B cell (primary cell): ENCODE measurements at regions not wholly inside any gene's neighbourhood (a gene's known extent, or its start where the extent isn't known, plus 50 kb on each side); places are given as distances from the start of the nearest gene placed in this dataset.
"Not testable (repeated sequence)": the region's sequence is repeated elsewhere in the genome, so short reads cannot be mapped to it uniquely, and the experiment has no call there.

ENCODE experiments used
- ATAC-seq: fragments of 200-7000 bp; cut with Tn5 transposase; one replicate; pipeline ENCODE4 v1.10.0; 2021; ENCODE audit warnings: low read depth, mild to moderate bottlenecking, moderate number of reproducible peaks, moderate library complexity
- CTCF ChIA-PET: fragments of 350-600 bp; sonication (Branson Sonifier 250); formaldehyde crosslinking; loops from one replicate; lab custom pipeline; 2021; ENCODE audit warnings: antibody characterized with exemption, inconsistent platforms; lab: Charles Lee
- POLR2A ChIA-PET: fragments of 350-600 bp; sonication (Branson Sonifier 250); formaldehyde crosslinking; loops from one replicate; lab custom pipeline; 2021; ENCODE audit warnings: antibody characterized with exemption; lab: Charles Lee
- DNase-seq: peaks from one replicate; pipeline ENCODE4 v3.0.0; 2013
- H2AFZ ChIP-seq: 2 replicates; pipeline ENCODE4 v1.6.1; 2012; ENCODE audit warnings: mild to moderate bottlenecking, low read depth, low read length; ENCODE audit not compliant: insufficient read depth, poor library complexity, severe bottlenecking
- H3K27ac ChIP-seq, 2 donors: 1 replicate in 1 of 2; 2 replicates in 1 of 2; pipeline ENCODE4 v1.5.1; 2012 to 2013; ENCODE audit warnings: low read length in 2 of 2, mild to moderate bottlenecking in 2 of 2, moderate library complexity in 1 of 2
- H3K27me3 ChIP-seq, 4 experiments: fragments of 200-600 bp in 1 of 4; sonication (generic) in 1 of 4; replicated peaks in 1 of 4; 1 replicate in 2 of 4; 2 replicates in 2 of 4; pipeline versions ENCODE4 v1.6.1 to v1.7.0; 2013 to 2016; ENCODE audit warnings: low read length in 3 of 4, mild to moderate bottlenecking in 2 of 4, mixed read lengths in 1 of 4, moderate library complexity in 1 of 4; ENCODE audit not compliant: insufficient read depth in 4 of 4, control insufficient read depth in 3 of 4; ENCODE audit errors: control extremely low read depth in 1 of 4
- H3K36me3 ChIP-seq, 2 experiments: replicated peaks in 1 of 2; 1 replicate in 1 of 2; 2 replicates in 1 of 2; pipeline versions ENCODE4 v1.6.1 to v1.7.1; 2013; ENCODE audit warnings: low read length in 1 of 2; ENCODE audit not compliant: insufficient read depth in 2 of 2, control insufficient read depth in 1 of 2; ENCODE audit errors: control extremely low read depth in 1 of 2, extremely low read depth in 1 of 2
- H3K4me1 ChIP-seq, 2 donors: fragments of 200-600 bp in 1 of 2; sonication (generic) in 1 of 2; 1 replicate in 1 of 2; 2 replicates in 1 of 2; pipeline versions ENCODE4 v1.5.1 to v1.6.1; 2013 to 2017; ENCODE audit warnings: low read length in 2 of 2; ENCODE audit not compliant: control insufficient read depth in 2 of 2, insufficient read depth in 2 of 2
- H3K4me2 ChIP-seq: replicated peaks from 2 replicates; pipeline ENCODE3; 2012; ENCODE audit warnings: mild to moderate bottlenecking, low read depth, low read length; ENCODE audit not compliant: poor library complexity, severe bottlenecking
- H3K4me3 ChIP-seq, 5 experiments: fragments of 200-600 bp in 1 of 5; sonication (generic) in 1 of 5; 1 replicate in 3 of 5; 2 replicates in 2 of 5; pipeline versions ENCODE4 v1.5.1 to v1.7.0; 2011 to 2016; ENCODE audit warnings: low read length in 4 of 5, mild to moderate bottlenecking in 4 of 5, low read depth in 2 of 5, control low read depth in 1 of 5, moderate library complexity in 1 of 5; ENCODE audit not compliant: insufficient read depth in 1 of 5; ENCODE audit errors: control extremely low read depth in 1 of 5, extremely low read depth in 1 of 5
- H3K79me2 ChIP-seq: fragments of 200-600 bp; sonication (generic); one replicate; pipeline ENCODE4 v1.6.0; 2016; ENCODE audit warnings: low read length; ENCODE audit not compliant: control insufficient read depth, insufficient read depth
- H3K9ac ChIP-seq: fragments of 200-600 bp; sonication (generic); 2 replicates; pipeline ENCODE4 v1.6.1; 2017; ENCODE audit warnings: mild to moderate bottlenecking, low read length, moderate library complexity
- H3K9me3 ChIP-seq, 3 donors: one replicate each; pipeline versions ENCODE4 v1.6.1 to v1.7.1; 2013; ENCODE audit warnings: low read length in 2 of 3; ENCODE audit not compliant: control insufficient read depth in 2 of 3, insufficient read depth in 1 of 3; ENCODE audit errors: control extremely low read depth in 1 of 3
- H4K20me1 ChIP-seq: 2 replicates; pipeline ENCODE4 v1.6.0; 2012; ENCODE audit warnings: mild to moderate bottlenecking, low read length; ENCODE audit not compliant: insufficient read depth, control insufficient read depth, poor library complexity, severe bottlenecking
- H3K27ac Mint-ChIP-seq: one replicate; pipeline ENCODE4 v1.8.0; 2021; ENCODE audit warnings: mixed read lengths
- H3K27me3 Mint-ChIP-seq: one replicate; pipeline ENCODE4 v1.8.0; 2021; ENCODE audit warnings: mixed read lengths
- H3K4me1 Mint-ChIP-seq: one replicate; pipeline ENCODE4 v1.8.0; 2021; ENCODE audit warnings: mixed read lengths
- H3K4me3 Mint-ChIP-seq: one replicate; pipeline ENCODE4 v1.8.0; 2021; ENCODE audit warnings: mixed read lengths
- H3K9me3 Mint-ChIP-seq: one replicate; pipeline ENCODE4 v1.8.0; 2022; ENCODE audit warnings: mixed read lengths; ENCODE audit not compliant: insufficient read depth
- CTCF ChIP-seq: fragments of 200-600 bp; IDR thresholded peaks from one replicate; pipeline ENCODE4 v1.8.0; 2022; ENCODE audit warnings: antibody characterized with exemption, mild to moderate bottlenecking
- EZH2 ChIP-seq: IDR thresholded peaks from 2 replicates; pipeline ENCODE4 v1.6.1; 2012; ENCODE audit warnings: borderline replicate concordance, low read depth, mild to moderate bottlenecking, moderate library complexity, low read length; ENCODE audit not compliant: insufficient read depth, poor library complexity, severe bottlenecking
- WGBS: methylation state at CpG from one replicate; pipeline ENCODE4 v1.1.5; 2013; ENCODE audit warnings: missing lambda C conversion rate; ENCODE audit not compliant: insufficient coverage; 5-methylcytosine and 5-hydroxymethylcytosine counted together
- intact Hi-C: fragments of 100-400 bp; cut with micrococcal nuclease; formaldehyde crosslinking; loops from one replicate; pipeline ENCODE4 v1.10.0; 2022

GRCh38 chr3:56926243-56926946 lies 124.6 kb upstream of the ARHGEF3 start:
- Mint-ChIP-seq H3K4me3 (no peak overlapping the region), H3K9me3 (no peaks in the 10 kb centered on the region), H3K27ac (no peak overlapping the region), H3K27me3 (no peaks in the 10 kb centered on the region), H3K4me1 (peaks cover 32% of the 10 kb centered on the region)
- DNase-seq (no peak), ATAC-seq (no peak)
- H3K9me3 ChIP-seq, result no peaks in the 10 kb centered on the region
- no peak overlapping the region for H3K9ac ChIP-seq
- H3K79me2 ChIP-seq, result no peaks in the 10 kb centered on the region
- ChIA-PET POLR2A (no interaction called here), CTCF (no interaction called here)
- no peak overlapping the region for H3K4me2 ChIP-seq
- H3K27me3 ChIP-seq, result no peaks in the 10 kb centered on the region
- H3K4me1 ChIP-seq, result peaks cover 21 to 27% of the 10 kb centered on the region in 2 donors
- no peaks in the 10 kb centered on the region for H3K36me3 ChIP-seq
- no peak overlapping the region for H2AFZ ChIP-seq
- TF ChIP-seq EZH2 (no peak), CTCF (no peak)
- no peak overlapping the region for H3K27ac ChIP-seq
- intact Hi-C loops, result no loop called here
- H3K4me3 ChIP-seq, result no peak overlapping the region
- 78% methylated on average over 3 of the region's 3 CpGs for WGBS
- H4K20me1 ChIP-seq, result no peaks in the 10 kb centered on the region

DNA sequence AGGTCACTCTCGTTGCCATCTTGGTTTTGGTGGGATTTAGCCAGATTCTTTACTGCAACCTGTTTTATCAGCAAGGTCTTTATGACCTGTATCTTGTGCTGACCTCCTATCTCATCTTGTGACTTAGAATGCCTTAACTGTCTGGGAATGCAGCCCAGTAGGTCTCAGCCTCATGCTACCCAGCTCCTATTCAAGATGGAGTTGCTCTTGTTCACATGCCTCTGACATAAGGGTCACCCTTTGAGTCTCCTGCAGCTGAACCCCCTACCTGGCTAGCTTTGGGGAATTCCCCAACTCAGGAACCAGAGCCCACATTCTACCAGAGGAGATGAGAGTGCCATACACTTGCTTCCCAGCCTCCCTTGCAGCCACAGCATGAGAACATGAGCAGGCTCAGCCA lies 123.0 kb upstream of the ARHGEF3 start:
- H3K36me3 ChIP-seq, intact Hi-C loops, H3K4me2 ChIP-seq, H2AFZ ChIP-seq, H3K27me3 ChIP-seq, H3K9me3 Mint-ChIP-seq, DNase-seq, H4K20me1 ChIP-seq, H3K27me3 Mint-ChIP-seq, H3K9ac ChIP-seq, H3K27ac ChIP-seq, ATAC-seq, H3K4me3 Mint-ChIP-seq, H3K79me2 ChIP-seq, POLR2A ChIA-PET, H3K9me3 ChIP-seq, H3K4me3 ChIP-seq: not testable (repeated sequence)
- H3K27ac Mint-ChIP-seq, result peak overlapping the region; percentile 11
- 100% methylated on average over 1 of the region's 1 CpG for WGBS
- CTCF ChIA-PET, result interaction anchor here (1.2 kb wide), 1 partner anchor 62 kb away, joined by 3 read pairs; no protein-coding TSS in a partner anchor
- peaks cover 24 to 30% of the 10 kb centered on the region in 2 donors for H3K4me1 ChIP-seq
- H3K4me1 Mint-ChIP-seq, result peaks cover 37% of the 10 kb centered on the region
